GM23338 (cell line): ENCODE measurements at regions not wholly inside any gene's neighbourhood (a gene's known extent, or its start where the extent isn't known, plus 50 kb on each side); places are given as distances from the start of the nearest gene placed in this dataset.
A peak's percentile ranks its signal among the peaks of the same experiment; 100 is the strongest.

ENCODE experiments used
- ATAC-seq: fragments of 200-7000 bp; cut with Tn5 transposase; 3 replicates; pipeline ENCODE4 v1.9.1; 2020
- DNase-seq: peaks from one replicate; pipeline ENCODE4 v3.0.0-alpha.2; 2015; ENCODE audit warnings: low spot score
- H2AFZ ChIP-seq: fragments of 200-600 bp; sonication (generic); 2 replicates; pipeline ENCODE4 v1.8.0; 2016; ENCODE audit warnings: antibody characterized with exemption, mild to moderate bottlenecking, moderate library complexity
- H3F3A ChIP-seq: fragments of 200-600 bp; sonication (generic); replicated peaks from 2 replicates; pipeline ENCODE4 v1.8.0; 2017; ENCODE audit warnings: antibody characterized with exemption, mixed run types, low read depth
- H3K27ac ChIP-seq: fragments of 200-600 bp; sonication (generic); 2 replicates; pipeline ENCODE4 v1.6.1; 2016; ENCODE audit warnings: low read depth
- H3K27me3 ChIP-seq: fragments of 200-600 bp; sonication (generic); 2 replicates; pipeline ENCODE4 v1.8.0; 2016; ENCODE audit warnings: mild to moderate bottlenecking, mixed run types, moderate library complexity; ENCODE audit not compliant: insufficient read depth
- H3K36me3 ChIP-seq: fragments of 200-600 bp; sonication (generic); 2 replicates; pipeline ENCODE4 v1.8.0; 2016; ENCODE audit warnings: mild to moderate bottlenecking; ENCODE audit not compliant: insufficient read depth
- H3K4me1 ChIP-seq: fragments of 200-600 bp; sonication (generic); 2 replicates; pipeline ENCODE4 v1.8.0; 2016; ENCODE audit warnings: mild to moderate bottlenecking, moderate library complexity; ENCODE audit not compliant: insufficient read depth
- H3K4me2 ChIP-seq: fragments of 200-600 bp; sonication (generic); 2 replicates; pipeline ENCODE4 v1.7.1; 2017; ENCODE audit warnings: mixed run types
- H3K4me3 ChIP-seq: fragments of 200-600 bp; sonication (generic); 2 replicates; pipeline ENCODE4 v1.6.1; 2016; ENCODE audit warnings: mixed run types
- H3K79me2 ChIP-seq: fragments of 200-600 bp; sonication (generic); replicated peaks from 2 replicates; pipeline ENCODE4 v1.8.0; 2017; ENCODE audit warnings: mild to moderate bottlenecking; ENCODE audit not compliant: insufficient read depth
- H3K9me2 ChIP-seq: fragments of 200-600 bp; sonication (generic); 2 replicates; pipeline ENCODE4 v1.8.0; 2017; ENCODE audit not compliant: insufficient read depth
- H4K20me1 ChIP-seq: fragments of 200-600 bp; sonication (generic); replicated peaks from 2 replicates; pipeline ENCODE4 v1.8.0; 2017; ENCODE audit warnings: mild to moderate bottlenecking; ENCODE audit not compliant: insufficient read depth
- H3K27ac Mint-ChIP-seq: 2 replicates; pipeline ENCODE4 v1.8.0; 2020; ENCODE audit warnings: inconsistent platforms, mild to moderate bottlenecking, moderate library complexity, mixed read lengths
- H3K27me3 Mint-ChIP-seq: 3 replicates; pipeline ENCODE4 v1.8.0; 2022; ENCODE audit warnings: low read depth, mild to moderate bottlenecking, moderate library complexity, mixed read lengths, inconsistent platforms; ENCODE audit not compliant: insufficient read depth, poor library complexity
- H3K36me3 Mint-ChIP-seq: 3 replicates; pipeline ENCODE4 v1.8.0; 2021; ENCODE audit warnings: low read depth, mild to moderate bottlenecking, inconsistent platforms, moderate library complexity, mixed read lengths
- H3K4me1 Mint-ChIP-seq: 3 replicates; pipeline ENCODE4 v1.8.0; 2020; ENCODE audit warnings: mild to moderate bottlenecking, inconsistent platforms, mixed read lengths
- H3K4me3 Mint-ChIP-seq: 3 replicates; pipeline ENCODE4 v1.8.0; 2021; ENCODE audit warnings: moderate library complexity, mild to moderate bottlenecking, inconsistent platforms, mixed read lengths
- H3K9me3 Mint-ChIP-seq: 3 replicates; pipeline ENCODE4 v1.8.0; 2020; ENCODE audit warnings: moderate library complexity, mild to moderate bottlenecking, inconsistent platforms, mixed read lengths
- CREB1 ChIP-seq: fragments of 250-450 bp; sonication (Bioruptor Pico); IDR thresholded peaks from 2 replicates; pipeline ENCODE4 v1.5.0; 2020; ENCODE audit warnings: low read depth, mild to moderate bottlenecking, moderate library complexity
- ETS1 ChIP-seq: IDR thresholded peaks from 2 replicates; pipeline ENCODE4 v1.6.1; 2016; ENCODE audit warnings: antibody characterized with exemption
- EZH2phosphoT487 ChIP-seq: fragments of 200-600 bp; sonication (generic); IDR thresholded peaks from one replicate; pipeline ENCODE4 v1.8.1; 2018; ENCODE audit warnings: antibody characterized with exemption; ENCODE audit not compliant: unreplicated experiment
- JUNB ChIP-seq: IDR thresholded peaks from one replicate; pipeline ENCODE4 v1.6.1; 2016; ENCODE audit warnings: antibody characterized with exemption; ENCODE audit not compliant: unreplicated experiment
- NANOG ChIP-seq: IDR thresholded peaks from 2 replicates; pipeline ENCODE4 v1.6.1; 2016; ENCODE audit warnings: antibody characterized with exemption, borderline replicate concordance
- ZNF114 ChIP-seq: fragments of 250-450 bp; sonication (Bioruptor Pico); IDR thresholded peaks from 2 replicates; pipeline ENCODE4 v1.5.0; 2020; ENCODE audit warnings: mild to moderate bottlenecking, moderate library complexity
- ZNF331 ChIP-seq: fragments of 250-450 bp; sonication (Bioruptor Pico); IDR thresholded peaks from 2 replicates; pipeline ENCODE4 v1.5.0; 2020; ENCODE audit warnings: low read depth, mild to moderate bottlenecking, moderate library complexity
- TF ChIP-seq, protein P1 (sequence below): fragments of 250-450 bp; sonication (Bioruptor Pico); IDR thresholded peaks from 2 replicates; pipeline ENCODE4 v1.5.0; 2020; ENCODE audit warnings: mild to moderate bottlenecking, moderate library complexity

DNA sequence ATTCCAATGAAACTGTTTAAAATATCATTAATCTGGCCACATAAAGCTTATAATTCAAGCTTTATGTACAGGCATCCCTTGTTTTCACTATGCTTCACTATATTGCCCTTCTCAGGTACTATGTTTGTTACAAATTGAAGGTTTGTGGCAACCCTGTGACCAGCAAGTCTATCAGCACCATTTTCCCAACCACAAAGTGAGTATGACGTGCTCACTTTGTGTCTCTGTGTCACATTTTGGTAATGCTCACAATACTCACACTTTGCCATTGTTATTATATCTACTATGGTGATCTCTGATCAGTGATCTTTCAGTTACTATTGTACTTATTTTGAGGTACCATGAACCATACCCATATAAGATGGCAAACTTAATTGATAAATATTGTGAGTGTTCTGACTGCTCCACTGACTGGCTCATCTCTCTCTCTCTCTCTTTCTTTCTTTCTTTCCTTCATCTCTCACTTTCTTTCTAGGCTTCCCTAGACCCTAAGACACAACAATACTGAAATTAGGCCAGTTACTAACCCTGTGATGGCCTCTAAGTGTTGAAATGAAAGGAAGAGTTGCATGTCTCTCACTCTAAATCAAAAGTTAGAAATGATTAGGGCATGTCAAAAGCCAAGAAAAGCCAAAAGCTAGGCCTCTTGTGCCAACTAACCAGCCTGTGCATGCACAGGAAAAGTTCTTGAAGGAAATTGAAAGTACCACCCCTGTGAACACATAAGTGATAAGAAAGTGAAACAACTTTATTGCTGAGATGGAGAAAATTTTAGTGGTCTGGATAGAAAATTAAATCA, 227.9 kb downstream of the BCAS1 start:
- Mint-ChIP-seq H3K4me3 (no peak overlapping the region), H3K9me3 (peaks cover 9% of the 10 kb centered on the region), H3K4me1 (peaks cover 3% of the 10 kb centered on the region; the same call in 2 of the 3 replicates), H3K36me3 (peaks cover 7% of the 10 kb centered on the region), H3K27me3 (no peaks in the 10 kb centered on the region), H3K27ac (no peak overlapping the region)
- Histone ChIP-seq H3K27ac (no peak overlapping the region), H3F3A (no peaks in the 10 kb centered on the region), H2AFZ (peak overlapping the region; percentile 76; the same call in 1 of the 2 replicates), H3K4me1 (0 out of 2 replicates have a peak, but pooled peaks cover 8% of the 10 kb centered on the region), H3K36me3 (no peaks in the 10 kb centered on the region), H3K4me2 (no peak overlapping the region), H3K4me3 (no peak overlapping the region), H3K9me2 (no peaks in the 10 kb centered on the region), H3K79me2 (no peaks in the 10 kb centered on the region), H3K27me3 (no peaks in the 10 kb centered on the region), H4K20me1 (no peaks in the 10 kb centered on the region)
- DNase-seq, result no peak
- TF ChIP-seq NANOG (no peak), JUNB (no peak), ZNF114 (CRISPR knock-in tag) (no peak), ETS1 (no peak), EZH2phosphoT487 (no peak), ZNF331 (no peak), CREB1 (no peak)
- TF ChIP-seq, protein P1, sequence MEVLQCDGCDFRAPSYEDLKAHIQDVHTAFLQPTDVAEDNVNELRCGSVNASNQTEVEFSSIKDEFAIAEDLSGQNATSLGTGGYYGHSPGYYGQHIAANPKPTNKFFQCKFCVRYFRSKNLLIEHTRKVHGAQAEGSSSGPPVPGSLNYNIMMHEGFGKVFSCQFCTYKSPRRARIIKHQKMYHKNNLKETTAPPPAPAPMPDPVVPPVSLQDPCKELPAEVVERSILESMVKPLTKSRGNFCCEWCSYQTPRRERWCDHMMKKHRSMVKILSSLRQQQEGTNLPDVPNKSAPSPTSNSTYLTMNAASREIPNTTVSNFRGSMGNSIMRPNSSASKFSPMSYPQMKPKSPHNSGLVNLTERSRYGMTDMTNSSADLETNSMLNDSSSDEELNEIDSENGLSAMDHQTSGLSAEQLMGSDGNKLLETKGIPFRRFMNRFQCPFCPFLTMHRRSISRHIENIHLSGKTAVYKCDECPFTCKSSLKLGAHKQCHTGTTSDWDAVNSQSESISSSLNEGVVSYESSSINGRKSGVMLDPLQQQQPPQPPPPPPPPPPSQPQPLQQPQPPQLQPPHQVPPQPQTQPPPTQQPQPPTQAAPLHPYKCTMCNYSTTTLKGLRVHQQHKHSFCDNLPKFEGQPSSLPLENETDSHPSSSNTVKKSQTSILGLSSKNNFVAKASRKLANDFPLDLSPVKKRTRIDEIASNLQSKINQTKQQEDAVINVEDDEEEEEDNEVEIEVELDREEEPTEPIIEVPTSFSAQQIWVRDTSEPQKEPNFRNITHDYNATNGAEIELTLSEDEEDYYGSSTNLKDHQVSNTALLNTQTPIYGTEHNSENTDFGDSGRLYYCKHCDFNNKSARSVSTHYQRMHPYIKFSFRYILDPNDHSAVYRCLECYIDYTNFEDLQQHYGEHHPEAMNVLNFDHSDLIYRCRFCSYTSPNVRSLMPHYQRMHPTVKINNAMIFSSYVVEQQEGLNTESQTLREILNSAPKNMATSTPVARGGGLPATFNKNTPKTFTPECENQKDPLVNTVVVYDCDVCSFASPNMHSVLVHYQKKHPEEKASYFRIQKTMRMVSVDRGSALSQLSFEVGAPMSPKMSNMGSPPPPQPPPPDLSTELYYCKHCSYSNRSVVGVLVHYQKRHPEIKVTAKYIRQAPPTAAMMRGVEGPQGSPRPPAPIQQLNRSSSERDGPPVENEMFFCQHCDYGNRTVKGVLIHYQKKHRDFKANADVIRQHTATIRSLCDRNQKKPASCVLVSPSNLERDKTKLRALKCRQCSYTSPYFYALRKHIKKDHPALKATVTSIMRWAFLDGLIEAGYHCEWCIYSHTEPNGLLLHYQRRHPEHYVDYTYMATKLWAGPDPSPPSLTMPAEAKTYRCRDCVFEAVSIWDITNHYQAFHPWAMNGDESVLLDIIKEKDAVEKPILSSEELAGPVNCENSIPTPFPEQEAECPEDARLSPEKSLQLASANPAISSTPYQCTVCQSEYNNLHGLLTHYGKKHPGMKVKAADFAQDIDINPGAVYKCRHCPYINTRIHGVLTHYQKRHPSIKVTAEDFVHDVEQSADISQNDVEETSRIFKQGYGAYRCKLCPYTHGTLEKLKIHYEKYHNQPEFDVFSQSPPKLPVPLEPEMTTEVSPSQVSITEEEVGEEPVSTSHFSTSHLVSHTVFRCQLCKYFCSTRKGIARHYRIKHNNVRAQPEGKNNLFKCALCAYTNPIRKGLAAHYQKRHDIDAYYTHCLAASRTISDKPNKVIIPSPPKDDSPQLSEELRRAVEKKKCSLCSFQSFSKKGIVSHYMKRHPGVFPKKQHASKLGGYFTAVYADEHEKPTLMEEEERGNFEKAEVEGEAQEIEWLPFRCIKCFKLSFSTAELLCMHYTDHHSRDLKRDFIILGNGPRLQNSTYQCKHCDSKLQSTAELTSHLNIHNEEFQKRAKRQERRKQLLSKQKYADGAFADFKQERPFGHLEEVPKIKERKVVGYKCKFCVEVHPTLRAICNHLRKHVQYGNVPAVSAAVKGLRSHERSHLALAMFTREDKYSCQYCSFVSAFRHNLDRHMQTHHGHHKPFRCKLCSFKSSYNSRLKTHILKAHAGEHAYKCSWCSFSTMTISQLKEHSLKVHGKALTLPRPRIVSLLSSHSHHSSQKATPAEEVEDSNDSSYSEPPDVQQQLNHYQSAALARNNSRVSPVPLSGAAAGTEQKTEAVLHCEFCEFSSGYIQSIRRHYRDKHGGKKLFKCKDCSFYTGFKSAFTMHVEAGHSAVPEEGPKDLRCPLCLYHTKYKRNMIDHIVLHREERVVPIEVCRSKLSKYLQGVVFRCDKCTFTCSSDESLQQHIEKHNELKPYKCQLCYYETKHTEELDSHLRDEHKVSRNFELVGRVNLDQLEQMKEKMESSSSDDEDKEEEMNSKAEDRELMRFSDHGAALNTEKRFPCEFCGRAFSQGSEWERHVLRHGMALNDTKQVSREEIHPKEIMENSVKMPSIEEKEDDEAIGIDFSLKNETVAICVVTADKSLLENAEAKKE, result no peak
- no peak for ATAC-seq
